ACHN (cell line): ENCODE measurements at regions not wholly inside any gene's neighbourhood (a gene's known extent, or its start where the extent isn't known, plus 50 kb on each side); places are given as distances from the start of the nearest gene placed in this dataset.

Experiments
- DNase-seq: peaks from one replicate; pipeline ENCODE4 v3.0.0-alpha.2; 2015
- in situ Hi-C: cut with HindIII; loops from 2 replicates; pipeline ENCODE4 v1.10.0; 2017; ENCODE audit warnings: low sequenced_read_pairs, low pct_ligation_motif_present, low pct_unique_long_range_greater_than_20kb

DNA sequence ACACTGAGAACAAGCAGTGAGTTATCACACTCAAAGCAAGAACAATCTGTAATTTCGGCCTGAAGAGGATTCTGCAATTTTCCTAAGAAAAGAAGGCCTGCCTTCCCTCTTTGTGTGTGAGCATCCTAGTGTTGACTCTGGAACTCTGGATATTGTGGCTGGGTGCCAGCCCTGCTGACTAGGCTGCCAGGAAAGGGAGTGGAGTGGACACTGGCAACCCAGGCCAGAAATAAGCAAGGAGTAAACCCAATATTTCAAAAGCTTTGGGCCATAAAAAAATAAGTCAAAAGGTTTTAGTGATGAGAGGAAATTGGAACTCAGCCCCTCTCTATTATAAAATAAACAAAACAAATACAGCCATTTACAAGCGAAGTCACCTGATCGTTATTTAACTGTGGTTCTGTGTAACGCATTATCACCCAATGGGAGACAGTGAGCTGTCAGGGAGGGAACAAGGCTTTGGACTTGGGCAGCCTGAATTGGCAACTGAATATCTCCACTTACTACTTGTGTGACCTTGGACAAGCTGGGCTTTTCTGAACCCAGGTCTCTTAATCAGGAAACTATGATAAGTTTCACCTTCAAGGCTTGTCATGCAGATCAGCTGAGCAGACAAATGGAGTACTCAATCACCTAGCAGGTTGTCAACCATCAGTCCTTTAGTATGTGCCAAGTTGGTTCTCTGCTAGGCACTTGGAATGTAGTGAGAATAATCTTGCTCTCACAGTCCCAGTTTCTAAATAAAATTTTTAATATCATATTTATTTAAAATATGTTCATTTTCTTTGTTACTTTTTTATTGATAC is 196.2 kb downstream of the PAX1 start:
- in situ Hi-C loops: no loop called here
- no peak for DNase-seq

GRCh38 chr20:21900431-21900830 is 195.0 kb downstream of the PAX1 start:
- no peak for DNase-seq
- in situ Hi-C loops: no loop called here

- no peak for DNase-seq
- in situ Hi-C loops: no loop called here
Measured at GRCh38 chr20:21874921-21875320, 169.5 kb downstream of the PAX1 start.

- no peak for DNase-seq
- in situ Hi-C loops: no loop called here
Measured at GRCh38 chr20:21874127-21874526, 168.7 kb downstream of the PAX1 start.

GRCh38 chr20:21873291-21873690 is 167.8 kb downstream of the PAX1 start:
- in situ Hi-C loops: no loop called here
- DNase-seq: no peak

DNA sequence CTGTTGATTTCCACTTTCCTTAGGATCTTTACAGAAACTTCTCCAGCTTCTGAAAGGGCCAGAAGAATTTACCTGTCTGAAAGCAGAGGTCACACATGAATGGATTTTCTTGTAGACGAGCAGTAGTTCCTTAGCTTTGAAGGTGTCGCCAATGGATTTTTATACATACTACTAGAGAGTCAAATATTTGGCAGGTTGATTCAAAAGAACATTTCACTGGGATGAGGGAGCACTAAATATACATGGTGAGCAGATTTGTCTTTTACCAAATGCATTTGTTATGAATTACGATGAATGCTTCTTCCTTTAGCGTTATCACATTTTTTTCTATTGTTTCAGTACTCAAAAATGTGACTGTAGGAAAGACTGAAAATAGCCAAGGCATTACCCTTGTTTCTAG is 162.3 kb downstream of the PAX1 start:
- no peak for DNase-seq
- in situ Hi-C loops: no loop called here

DNA sequence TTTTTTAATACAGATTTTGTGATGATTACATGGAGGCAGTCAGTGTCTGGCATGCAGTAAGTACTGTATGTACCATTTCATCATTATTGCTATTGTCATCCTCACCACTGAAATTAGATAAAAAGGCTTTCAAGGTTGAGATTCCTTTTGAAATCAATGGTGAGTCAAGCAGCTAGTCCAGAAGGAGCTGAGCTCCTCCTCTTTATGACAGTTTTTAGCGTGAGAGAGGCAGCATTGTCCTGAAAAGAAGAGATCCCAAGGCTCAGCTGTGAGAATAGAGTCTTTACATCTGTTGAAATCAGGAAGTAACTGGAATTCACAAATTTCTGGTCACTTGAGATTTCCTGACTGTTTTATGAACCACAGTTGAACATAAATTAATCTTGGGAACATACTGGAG is 161.9 kb downstream of the PAX1 start:
- in situ Hi-C loops: no loop called here
- no peak for DNase-seq

DNA sequence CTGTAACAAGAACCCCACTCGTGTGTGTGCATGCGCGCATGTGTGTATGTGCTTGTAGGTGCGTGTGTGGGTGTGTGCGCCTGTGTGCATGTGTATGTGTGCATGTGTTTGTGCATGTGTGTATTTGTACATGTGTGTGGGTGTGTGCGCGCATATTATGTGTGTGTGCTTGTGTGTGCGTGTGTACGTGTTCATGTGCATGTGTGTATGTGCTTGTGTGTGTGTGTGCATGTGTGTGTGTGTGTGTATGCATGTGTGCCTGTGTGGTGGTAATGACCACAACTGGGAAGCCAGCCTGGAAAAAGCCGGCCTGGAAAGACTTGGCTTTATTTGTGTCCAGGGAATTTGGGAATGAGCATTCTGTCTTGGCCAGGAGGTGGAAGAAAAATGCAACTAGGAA is 157.5 kb downstream of the PAX1 start:
- in situ Hi-C loops: no loop called here
- no peak for DNase-seq

DNA sequence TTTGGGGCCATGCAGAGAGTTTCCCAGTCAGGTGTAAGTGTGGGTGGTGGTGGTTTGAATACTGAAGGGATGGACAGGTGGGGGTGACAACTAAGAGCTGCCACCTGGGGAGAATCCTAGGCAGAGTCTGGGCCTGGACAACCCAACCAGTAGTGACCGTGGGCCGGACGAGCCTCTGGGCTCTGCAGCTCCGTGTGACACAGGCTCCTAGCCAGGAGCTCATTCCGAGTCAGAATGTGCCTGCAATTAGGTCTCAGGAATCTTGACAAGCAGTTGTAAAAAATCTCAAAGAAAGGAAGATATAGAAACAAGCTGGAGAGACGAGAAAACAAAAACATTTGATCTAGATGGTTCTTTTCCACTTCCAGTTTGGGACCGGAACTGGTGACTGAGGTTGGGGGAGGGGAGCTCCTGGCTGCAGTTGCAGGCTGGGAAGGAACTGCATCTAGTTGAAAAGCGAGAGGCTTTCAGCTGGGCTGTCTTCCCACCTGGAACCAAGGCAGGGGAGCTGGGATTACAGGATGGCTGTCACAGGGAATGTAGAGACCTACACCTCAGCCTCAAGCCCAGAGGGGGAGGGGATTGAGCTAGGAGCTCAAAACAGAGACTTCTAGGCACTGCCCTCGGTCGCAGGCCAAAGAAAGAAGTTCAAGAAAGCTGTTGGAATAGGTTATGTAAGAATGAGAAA is 156.9 kb downstream of the PAX1 start:
- no peak for DNase-seq
- in situ Hi-C loops: no loop called here

GRCh38 chr20:21840991-21841390 is 135.5 kb downstream of the PAX1 start:
- in situ Hi-C loops: no loop called here

GRCh38 chr20:21839982-21840381 is 134.5 kb downstream of the PAX1 start:
- no peak for DNase-seq
- in situ Hi-C loops: no loop called here

More at GRCh38 chr20:21840991-21841390, 135.5 kb downstream of the PAX1 start:
- no peak for DNase-seq

DNA sequence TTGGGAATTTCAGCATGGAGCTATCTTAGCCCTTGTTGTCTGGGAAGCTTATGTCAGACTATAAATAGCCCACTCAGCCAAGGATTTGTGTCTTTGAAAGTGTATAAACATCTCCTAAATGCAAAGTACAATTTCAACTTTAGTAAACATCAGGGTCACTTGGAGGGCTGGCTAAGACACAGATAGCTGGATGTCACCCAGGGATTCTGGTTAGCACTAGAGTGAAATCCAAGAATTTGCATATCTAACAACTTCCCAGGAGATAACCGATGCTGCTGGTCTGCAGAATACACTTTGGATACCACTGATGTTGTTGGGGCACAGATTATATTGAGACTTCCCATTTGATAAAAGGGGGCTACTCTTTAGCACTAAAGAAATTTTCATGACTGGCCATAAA is 130.9 kb downstream of the PAX1 start:
- no peak for DNase-seq
- in situ Hi-C loops: no loop called here

DNA sequence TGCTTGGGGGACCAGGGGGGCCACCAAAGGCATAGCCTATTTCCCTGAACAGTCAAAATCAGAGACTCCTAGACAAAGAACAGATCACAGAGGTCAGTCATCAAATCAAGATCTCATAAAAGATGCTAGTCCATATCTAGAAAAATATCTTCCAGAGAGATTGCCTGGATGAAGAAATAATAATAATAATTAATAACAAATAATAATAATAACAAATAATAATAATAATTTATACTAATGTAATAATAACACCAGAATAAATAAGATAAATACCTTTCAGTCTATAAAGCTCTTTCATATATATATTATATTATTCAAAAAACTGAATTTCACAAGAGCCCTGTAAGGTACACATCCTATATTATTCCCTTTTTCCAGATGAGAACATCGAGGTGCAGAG is 129.6 kb downstream of the PAX1 start:
- DNase-seq: no peak
- in situ Hi-C loops: no loop called here

DNA sequence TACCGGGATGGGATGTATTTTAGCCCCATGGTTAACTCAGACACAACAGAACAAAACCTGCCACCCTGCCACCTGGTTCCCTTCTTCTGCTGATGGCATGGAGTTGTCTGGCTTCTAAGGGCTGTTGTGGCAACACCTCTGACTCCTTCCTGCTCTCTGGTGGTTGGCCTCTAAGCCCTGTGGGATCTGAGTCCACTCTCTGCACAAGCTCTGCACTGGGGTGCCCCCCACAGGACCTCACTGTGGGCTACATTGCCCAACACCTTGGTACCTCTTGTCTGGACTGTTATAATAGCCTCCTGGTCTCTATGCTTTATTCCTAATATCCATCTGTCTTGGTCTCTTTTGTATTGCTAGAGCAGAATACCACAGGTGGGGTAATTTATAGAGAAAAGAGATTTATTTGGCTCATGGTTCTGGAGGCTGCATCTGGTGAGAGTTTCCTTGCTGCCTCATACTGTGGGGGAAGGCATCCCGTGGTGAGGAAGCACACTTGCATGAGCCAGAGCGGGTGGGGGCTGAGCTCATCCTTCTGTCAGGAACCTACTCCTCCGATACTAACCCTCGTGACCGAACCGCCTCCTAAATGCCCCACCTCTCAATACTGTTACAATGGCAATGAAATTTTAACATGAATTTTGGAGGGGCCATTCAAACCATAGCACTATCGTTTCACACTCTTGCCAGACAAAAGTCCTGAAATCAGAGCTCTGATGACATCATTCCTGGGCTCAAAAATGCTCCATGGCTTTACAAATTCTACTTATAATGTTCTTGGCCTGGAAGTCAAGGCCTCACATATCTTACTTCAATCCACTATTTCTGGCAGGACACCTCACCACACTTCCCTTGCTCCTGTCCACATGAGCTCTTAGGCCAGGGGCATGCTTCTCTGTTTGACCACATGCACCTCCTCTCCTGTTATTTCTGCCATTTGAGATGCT is 127.2 kb downstream of the PAX1 start:
- DNase-seq: no peak
- in situ Hi-C loops: no loop called here

DNA sequence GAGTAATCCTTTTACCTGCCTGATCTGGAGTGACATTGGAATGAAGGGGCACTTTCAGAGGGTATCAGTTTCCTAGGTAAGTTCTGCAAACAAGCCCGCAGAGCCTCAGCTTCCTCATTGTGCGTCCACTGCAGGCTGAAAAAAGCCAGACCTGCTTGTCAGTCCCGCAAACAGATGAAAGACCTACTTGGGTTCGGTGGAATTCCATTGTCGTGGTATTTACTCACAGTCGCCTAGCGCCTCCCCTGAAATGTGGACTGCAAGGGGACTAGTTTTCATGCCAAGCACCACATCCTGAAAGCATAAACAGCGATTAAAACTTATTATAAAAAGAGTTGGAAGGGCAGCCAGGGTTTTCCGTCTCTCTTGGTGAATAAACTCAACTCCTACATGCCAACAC is 121.5 kb downstream of the PAX1 start:
- in situ Hi-C loops: no loop called here
- DNase-seq: no peak

DNA sequence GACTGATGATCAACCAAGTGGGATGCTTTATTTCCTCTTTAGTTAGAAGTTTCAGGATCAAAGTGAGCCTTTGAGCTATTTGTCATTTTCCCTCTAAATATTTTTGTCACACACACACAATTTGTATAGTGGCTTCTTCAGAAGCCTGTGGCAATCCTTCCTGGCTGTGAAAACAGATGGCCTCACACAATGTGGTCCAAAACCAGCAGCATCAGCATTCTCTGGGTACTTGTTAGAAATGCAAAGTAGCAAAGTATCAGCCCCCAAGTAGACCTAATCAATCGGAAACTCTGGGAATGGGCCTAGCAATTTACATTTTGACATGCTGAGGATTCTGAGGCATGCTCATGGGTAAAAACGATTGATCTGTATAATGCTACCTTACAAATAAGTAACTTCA is 115.9 kb downstream of the PAX1 start:
- in situ Hi-C loops: no loop called here
- DNase-seq: no peak

- no peak for DNase-seq
- in situ Hi-C loops: no loop called here
Measured at GRCh38 chr20:21820688-21821087, 115.2 kb downstream of the PAX1 start.

DNA sequence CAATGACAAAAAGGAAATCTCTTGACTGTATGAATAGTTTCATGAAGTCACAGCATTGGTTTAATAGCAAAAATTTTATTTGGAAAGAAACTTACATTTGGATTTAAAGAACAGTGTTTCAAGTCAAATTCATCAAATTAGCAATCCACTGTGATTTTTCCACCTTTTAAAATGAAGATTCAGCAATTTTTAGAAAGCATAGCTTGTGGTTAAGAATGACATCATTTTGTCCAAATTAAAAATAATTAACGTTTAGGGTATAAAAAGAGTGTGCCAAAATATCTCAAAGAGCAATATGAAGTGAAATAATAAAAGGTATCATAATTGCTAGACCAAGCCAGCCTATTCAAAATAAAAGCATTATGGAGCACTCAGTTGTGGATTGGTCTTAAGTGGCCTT is 114.6 kb downstream of the PAX1 start:
- DNase-seq: no peak
- in situ Hi-C loops: no loop called here

GRCh38 chr20:21812379-21812778 is 106.9 kb downstream of the PAX1 start:
- DNase-seq: no peak
- in situ Hi-C loops: no loop called here
